ENCODE measurements at regions not wholly inside any gene's neighbourhood (a gene's known extent, or its start where the extent isn't known, plus 50 kb on each side); places are given as distances from the start of the nearest gene placed in this dataset.

DNA sequence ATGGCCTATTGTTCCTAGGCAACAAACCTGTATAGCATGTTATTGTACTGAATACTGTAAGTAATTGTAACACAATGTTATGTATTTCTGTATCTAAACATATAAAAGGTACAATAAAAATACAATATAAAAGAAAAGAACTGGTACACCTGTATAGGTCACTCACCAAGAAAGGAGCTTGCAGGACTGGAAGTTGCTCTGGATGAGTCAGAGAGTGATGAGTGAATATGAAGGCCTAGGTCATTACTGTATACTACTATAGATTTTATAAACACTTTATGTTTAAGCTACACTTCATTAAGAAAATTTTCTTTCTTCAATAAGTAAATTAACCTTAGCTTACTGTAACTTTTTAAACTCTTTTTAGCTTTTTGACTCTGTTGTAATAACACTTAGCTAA lies 559.9 kb downstream of the PLPP3 start:
- DNase-seq, result no peak

DNA sequence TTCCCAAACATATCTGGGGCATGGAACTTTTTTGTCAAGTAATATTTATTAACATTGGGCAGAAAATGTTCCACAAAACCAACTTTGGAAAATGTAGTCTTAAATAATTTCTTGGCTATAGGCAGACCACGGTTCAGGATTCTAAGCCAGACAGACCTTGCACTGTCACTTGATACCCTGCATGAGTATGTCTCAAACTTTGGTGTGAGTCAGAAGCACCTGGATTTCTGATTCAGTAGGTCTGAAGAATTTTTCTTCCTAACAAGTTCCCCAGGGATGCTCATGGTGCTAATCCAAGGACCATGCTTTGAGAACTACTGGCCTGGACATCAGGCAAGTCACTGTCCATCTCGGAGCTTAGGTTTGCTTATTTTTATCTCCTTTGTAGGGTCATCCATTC lies 562.0 kb downstream of the PLPP3 start:
- no peak for DNase-seq

DNA sequence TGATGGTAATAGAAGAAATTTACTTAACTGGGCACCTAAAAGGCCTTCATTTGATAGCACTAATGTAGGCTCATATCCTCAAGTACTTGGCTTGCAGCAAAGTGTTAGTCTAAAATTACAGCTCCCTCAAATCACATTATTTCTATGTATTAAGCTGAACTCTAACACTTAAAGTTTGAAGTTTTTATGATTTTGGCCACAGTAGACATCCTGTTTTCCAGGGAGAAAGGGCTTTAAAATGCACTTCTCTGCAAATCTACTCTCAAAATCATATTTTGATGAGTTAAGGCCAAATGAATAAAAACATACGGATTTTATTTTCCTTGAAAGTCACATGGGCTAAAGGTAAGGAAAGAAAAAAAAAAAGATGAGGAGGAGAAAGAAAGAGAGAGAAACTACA lies 575.5 kb downstream of the PLPP3 start:
- no peak for DNase-seq

DNA sequence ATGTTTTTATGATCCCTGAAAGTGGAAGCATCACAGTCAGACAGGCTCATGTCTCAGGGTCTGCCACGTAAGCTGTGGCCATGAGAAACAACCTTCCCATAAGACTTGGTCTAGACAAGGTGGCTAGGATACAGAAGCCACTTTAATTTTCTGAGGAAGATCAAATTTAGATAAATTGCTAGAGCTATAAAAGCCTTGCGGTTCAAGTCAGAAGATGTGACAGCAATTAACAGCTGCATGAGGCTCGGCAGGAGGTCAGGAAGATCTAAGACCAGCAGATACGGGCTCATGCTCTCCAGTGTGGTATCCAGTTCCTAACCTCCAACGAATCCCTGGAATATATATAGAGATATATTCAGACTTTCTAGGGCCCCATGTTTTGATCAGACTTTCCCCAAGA lies 577.1 kb downstream of the PLPP3 start:
- no peak for DNase-seq

DNA sequence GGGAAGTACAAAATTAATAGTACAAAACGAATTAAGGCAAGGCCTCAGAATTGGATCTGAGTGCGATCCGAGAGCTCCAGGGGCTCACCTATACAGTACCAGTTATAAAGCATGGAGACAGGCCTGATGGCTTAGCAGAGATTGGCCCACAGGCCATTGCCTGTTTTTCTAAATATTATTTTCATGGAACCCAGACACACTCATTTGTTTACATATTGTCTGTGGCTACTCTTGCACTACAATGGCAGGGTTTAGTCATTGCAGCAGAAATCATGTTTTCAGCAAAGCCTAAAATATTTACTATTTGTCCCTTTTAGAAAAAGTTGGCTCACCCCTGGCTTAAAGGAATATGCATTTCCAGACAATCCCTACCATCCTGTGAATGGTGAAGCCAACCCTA lies 578.9 kb downstream of the PLPP3 start:
- no peak for DNase-seq

DNA sequence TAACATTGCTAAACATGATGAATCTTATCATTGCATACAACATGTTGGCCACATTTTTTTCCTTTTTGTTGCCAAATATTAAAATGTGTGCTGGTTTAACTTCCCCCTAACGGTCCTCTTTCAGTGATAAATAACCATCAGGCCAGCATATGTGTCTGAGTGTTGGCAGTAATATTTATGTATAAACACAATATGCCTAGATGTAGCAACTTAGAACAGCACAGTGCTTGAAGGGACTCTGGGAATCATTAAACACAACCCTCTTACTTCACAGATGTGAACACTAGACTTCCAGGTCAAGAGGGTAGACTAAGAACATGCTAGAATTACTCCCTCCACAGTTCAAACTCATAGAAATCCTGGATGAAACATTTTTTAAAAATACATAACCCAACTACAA lies 581.8 kb downstream of the PLPP3 start:
- DNase-seq, result no peak

DNA sequence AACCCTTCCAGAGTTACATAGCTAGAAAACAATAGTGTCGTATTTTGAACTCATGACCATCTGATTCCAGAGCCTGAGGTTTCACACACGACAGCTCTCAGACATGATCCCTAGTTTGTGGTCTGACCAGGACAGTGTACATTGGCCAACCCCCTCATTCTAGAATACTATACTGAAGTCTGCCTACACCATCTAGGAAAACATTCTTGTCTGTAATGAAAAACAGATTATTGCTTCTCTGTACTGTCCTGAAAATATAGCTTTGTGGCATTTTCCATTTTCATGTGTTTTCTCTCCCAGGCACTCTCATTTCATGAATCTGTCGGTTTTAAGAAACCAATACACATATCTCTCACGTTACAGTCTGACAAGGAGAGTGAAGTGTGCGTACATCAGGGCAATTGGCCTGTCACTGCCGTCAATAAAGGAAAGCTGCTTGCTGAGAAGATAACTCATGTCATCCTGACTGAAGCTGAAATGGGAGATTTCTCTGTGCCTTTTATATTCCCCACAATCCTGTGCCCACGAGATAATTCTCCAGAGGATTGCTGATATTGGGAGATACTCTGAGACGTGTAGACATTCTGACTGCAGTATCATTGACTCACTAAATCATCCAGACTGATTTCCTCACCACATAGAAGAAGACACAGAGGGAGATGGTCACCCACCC lies 585.6 kb downstream of the PLPP3 start:
- DNase-seq, result no peak

DNA sequence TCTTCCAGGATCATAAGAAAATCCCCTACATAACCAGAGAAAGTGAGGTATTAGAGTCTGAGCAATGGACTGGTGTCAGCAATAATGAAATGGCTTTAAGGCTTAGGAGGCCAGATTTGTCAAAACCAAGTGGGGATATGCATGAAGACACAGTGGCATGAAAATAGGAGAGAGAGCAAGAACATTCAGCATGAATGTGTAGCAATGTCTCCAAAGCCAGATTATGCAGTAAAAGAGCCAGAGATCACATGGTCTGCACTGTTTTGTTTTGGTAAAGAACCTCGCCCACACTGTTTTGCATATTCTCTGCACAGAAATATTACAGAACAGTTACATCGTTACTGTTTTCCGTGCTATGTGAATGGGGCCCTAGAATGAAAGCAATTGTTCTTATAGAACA lies 589.4 kb downstream of the PLPP3 start:
- DNase-seq, result no peak

DNA sequence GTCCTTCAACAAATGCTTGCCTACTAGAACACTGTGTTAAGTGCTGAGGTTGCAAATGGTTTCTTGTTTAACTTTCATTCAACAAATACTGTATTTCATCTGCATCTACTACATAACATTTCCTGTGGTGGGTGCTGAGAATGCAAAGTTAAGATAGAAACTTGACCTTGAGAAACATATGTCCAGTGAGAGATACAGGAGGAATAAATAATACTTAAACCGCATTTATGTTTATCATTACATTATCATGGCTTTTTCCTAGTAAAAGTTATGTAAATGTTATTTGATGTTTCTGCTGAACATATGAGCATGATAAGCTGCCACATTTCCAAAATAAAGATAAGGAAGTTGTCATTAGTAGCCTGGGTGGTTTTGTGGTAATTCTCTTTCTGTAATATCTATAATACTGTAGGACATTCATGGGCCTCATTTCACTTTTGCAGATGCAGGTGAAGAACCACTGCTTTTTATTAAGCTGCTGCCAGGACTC lies 590.4 kb downstream of the PLPP3 start:
- no peak for DNase-seq

DNA sequence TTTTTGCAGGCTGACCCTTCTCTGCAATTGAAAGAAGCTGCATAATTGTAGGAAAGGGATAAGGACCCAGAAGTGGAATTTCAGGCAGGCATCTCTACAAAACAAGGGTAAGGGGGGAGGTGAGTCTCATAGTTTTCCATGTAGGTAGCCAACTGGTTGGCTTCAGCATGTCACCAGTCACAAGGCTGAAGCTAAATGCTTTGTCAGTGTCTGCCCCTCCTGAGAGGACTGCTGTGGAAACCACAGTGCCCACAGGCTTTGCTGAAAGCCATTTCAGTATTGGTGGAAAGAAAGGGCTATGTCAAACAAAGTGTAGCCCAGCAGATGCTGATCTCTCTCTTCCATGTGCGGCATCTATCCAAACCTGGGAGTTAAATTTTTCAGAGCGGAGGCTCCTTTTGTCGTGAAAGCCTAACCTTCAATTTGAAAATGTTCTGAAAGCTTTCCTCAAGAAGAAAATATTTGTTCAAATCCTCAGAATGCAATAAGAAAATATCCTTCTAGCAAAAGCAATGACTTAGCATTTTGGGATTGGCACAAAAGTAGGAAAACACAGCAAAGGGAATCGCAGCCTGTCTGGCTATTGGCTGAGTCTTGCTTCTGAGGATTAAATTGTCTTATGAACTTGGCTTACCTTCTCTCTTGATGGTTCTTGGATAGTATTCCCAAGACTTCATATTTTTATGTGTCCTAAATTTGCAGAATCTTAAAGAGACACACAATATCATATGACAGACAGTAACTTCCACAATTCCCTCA lies 591.7 kb downstream of the PLPP3 start:
- DNase-seq, result no peak

DNA sequence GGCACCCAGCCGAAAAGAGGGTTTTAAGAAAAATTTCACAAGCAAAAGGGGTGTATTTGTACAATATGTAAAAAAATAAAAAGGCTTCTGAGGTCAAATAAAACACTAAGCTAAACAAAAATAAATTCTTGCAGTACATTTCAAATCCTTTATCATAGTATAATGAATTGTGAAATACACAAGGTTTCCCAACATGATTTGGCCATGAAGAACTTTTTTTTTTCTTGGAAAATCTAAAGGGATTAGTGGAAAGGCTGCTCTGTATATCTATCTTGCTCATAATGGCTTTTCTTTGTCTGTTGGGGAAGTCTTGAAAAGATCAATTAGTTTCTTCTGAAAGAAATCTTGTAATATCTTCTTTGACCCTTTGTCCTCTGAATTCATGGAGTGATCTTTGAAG lies 593.4 kb downstream of the PLPP3 start:
- DNase-seq, result no peak

DNA sequence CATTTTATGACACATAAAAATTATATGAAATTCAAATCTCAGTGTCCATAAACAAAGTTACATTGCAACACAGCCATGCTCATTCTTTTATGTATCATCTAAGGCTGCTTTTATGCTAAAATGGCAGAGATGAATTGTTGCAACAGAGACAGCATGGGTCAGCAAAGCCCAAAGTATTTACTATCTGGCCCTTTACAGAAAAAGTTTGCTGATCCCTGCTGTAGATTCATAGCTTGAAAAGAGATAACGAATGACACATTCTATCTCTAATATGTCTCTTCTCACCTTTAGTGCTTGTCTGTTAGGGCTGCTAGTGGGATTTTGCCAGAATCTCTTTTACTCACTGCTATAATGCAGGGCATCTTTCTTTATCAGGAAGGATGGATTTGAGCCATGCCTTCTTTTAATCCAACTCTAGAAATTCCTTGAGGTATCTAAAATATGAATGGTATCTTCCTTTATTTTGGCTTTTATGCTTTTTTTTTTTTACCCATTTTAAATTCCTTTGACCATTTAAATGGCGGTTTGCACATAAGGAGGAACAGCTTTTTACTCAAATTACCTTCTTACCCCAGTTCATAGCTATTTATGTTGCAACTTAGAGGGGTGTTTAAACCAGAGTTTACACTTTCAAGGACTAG lies 598.2 kb downstream of the PLPP3 start:
- no peak for DNase-seq

DNA sequence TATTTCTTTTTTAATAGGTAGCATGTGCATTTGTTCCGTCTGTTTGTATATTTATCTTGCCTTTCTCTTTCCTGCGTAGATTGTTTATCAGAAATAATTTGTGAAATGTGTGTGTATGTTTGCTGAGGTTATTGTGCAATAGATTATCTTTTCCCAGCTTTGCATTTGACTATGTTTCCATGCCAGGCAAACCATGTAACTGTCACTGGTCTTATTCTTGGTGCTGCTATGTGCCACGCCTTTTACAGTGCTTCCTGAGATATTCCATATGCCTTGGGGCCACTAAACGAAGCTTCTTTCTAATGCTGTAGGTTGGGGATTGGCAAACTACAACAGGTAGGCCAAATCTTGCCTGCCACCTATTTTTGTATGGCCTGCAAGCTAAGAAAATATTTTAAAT lies 598.8 kb downstream of the PLPP3 start:
- DNase-seq, result no peak

DNA sequence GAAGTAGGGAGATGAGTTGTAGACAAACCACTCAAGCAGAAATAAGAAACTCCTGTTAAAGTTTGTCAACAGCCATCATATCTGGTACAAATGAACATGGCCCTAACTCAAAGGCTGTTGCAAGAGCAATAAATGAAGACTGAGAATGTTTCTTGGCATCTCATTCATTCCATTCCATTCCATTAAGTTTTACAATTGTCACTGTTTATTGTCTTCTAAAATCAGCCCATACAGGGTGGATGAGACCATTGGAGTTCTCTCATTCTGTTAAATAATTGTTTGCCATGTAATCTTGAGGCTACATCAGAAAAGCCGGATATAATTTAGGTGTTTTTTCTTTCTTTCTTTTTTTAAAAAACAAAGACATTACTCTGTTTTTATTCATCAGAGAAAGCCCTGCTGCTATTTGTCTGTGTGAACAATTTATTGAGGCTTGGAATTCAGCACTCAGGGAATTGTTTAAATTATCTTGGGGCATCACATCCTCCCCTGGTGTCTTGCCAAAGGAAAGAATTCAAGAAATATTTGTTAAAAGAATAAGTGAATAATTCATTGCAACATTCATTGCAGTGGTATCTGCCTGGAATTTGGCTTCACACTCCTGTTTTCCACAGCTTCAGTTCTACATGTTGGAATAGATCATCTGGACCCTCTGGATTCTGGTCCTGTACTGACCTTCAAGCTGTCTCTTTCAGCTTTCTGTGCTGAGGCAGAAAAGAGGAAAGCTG lies 604.5 kb downstream of the PLPP3 start:
- DNase-seq, result no peak

DNA sequence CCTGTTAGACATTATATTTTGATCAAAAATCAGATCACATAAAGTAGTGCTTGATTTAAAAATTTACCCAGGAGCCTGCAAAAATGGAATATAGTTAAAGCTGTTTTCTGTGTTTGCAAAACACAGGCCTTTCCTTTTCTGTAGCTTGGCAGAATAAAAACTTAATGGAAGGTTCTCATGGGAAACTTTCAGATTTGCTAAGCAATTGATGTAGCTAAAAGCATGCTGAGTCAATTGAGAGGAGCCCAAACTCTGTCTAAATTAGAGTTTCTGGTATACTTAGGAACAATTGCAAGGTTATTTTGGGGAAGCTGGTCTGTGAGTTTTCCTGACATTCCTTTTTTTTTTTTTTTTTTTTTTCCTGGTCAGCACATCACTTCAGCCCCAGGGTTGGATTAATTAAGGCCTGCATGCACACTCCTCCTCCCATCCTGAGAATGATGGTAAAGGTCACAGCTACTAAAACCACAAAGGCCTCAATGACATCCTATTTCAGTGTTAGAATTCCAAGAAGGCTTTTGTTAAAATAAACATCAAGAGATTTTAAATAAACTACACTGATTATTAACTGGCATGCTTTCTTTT lies 608.7 kb downstream of the PLPP3 start:
- DNase-seq, result no peak

DNA sequence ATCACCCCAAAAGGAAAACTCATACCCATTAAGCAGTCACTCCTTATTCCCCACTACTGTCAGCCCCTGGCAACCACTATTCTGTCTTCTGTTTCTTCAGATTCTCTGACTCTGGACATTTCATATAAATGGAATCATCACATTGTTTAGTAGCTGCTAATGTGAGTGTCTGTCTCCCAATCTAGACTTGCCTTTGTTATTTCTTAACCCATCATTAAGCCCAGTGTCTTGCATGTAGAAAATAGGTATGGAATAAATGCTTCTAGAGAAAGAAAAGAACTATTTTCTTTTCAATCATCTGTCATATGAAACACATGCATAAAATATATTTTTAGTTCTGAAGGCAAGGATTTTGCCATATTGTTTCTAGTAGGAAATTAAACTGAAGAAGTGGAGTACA lies 610.0 kb downstream of the PLPP3 start:
- DNase-seq, result no peak

DNA sequence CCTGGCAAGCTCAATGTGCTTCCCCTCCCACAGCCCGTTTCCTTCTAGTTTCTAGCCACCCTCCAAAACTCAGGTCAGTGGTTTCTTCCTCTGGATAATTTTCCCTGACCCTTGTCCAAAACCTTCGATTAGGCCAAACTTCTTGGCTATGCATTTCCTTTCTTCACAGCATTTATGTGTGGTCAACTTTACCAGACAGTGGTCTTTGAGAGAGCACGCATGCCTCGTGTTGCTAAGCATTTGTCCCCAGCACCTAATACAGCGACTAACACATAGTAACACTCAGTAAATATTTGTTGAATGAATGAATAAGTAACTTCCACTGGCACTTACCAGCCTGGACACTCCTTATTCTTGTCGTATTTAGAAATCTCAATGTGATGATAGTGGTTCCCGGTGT lies 610.7 kb downstream of the PLPP3 start:
- no peak for DNase-seq

DNA sequence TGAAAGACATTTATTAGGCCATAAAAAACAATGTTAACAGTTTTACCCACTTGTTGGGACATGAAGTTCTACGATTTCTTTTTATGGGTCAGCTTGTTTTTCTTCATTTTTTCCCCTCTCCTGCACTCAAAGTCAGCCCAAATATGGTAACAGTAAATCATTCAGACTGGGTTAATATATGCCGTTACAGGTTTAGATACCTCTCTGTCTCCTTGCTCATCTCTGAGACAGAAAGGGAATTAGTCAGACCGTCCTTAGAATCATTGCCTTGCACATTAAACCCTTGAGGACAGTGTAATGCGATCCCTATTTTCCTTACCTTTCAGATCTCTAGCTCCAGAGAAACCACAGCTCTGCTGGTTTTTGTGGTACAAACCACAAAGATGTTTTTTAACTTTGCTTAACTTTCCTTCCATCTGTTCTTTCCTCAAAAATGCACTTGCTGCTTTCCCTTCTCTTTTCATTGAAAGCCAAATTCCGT lies 613.3 kb downstream of the PLPP3 start:
- DNase-seq, result no peak

DNA sequence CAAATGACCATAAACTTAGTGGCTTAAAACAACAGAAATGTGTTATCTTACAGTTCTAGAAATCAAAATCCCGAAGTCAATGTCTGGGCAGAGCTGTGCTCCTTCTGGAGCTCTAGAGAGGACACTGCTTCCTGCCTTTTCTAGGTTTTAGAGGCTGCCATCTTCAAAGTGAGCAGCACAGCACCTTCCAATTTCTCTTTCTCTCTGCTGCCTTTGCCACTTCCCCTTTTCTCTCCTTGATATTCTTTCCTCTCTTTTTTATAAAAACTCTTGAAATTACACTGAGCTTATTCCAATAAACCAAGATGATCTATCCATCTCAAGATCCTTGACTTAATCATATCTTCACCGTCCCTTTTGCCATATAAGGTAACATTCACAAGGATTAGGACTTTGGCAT lies 616.9 kb downstream of the PLPP3 start:
- no peak for DNase-seq

DNA sequence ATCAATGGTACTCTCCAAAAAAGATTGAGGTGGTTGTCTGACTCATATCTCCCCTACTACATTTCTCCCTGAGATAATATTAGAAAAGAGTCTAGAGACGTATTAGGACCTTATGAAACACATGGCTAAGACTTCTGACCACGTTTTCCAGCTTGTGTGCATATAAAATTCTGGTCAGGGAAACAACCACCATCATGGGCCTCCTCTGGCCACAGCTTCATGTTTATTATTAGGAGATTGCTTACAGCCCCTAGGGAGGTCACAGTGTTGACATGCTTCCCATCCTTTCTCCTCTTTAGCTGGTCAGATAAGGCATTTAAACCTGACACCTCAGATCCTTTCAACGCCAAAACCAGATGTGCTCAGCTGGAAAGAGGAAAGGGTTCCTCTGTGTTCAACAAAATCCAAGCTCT lies 620.2 kb downstream of the PLPP3 start:
- DNase-seq, result no peak

DNA sequence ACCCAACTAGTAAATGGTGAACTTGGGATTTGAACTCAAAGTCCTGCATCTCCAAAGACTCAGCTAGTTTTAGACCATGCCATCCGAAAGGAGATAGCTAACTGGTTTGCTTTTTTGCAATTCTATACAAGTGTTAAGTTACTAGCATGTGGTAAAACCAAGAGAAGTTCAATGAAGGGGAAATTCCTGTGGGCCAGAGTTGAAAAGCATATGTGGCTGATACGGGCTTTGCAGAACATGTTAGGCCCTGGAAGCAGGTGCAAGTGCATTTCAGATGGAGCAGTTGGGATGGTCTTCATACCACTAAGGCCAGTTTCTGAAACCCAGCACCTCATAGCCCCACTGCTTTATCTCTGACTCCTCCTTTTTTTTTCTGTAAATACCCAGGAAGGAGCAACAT lies 620.9 kb downstream of the PLPP3 start:
- no peak for DNase-seq

DNA sequence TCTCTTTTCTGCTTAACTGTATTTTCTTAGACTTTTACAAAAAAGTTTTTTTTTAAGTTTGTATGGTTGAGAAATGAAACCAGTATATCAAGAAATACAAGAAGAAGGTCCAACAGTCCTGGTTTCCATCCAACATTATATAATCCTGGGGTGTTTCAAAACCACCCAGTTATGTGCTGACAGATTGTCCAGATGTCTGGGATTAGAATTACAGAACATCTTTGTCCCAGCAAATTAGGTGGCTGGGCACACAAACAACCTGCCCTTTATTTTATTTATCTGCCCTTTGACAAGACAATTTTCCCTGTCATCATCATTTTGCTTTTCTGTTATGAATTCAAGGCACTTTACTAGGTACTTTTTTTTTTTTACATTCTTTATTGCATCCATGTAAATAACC lies 622.1 kb downstream of the PLPP3 start:
- DNase-seq, result no peak
